ENCODE measurements at regions not wholly inside any gene's neighbourhood (a gene's known extent, or its start where the extent isn't known, plus 50 kb on each side); places are given as distances from the start of the nearest gene placed in this dataset.
"Not testable (repeated sequence)": the region's sequence is repeated elsewhere in the genome, so short reads cannot be mapped to it uniquely, and the experiment has no call there.

DNA sequence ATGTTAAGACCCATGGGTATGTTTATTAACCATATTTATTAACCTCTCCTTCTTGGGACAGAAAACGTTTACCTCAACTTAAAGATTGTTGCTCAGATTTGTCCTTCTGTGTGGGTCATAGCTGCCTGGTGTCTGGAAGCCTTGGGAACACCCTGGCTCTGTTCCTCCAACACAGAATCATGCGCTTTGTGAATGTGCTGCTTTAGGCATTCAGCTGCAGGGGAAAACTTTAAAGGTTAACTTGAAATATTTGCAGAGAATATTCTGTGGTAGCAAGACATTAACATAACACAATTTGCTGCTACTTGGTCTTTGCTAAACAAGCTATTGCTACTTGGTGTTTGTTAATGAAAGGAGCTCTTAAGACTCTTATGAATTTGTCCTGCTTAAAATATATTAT is 50.5 kb upstream of the THOC3 start:
- H3K4me3 ChIP-seq; H3K9me3 ChIP-seq; H3K27me3 ChIP-seq (ENCODE audit: low read depth); H3K4me1 ChIP-seq; DNase-seq (ENCODE audit: low spot score in 2 of 2); H3K36me3 ChIP-seq (replicated peaks); in situ Hi-C loops (cut with MboI; ENCODE audit: low sequenced_read_pairs): not testable (repeated sequence)

DNA sequence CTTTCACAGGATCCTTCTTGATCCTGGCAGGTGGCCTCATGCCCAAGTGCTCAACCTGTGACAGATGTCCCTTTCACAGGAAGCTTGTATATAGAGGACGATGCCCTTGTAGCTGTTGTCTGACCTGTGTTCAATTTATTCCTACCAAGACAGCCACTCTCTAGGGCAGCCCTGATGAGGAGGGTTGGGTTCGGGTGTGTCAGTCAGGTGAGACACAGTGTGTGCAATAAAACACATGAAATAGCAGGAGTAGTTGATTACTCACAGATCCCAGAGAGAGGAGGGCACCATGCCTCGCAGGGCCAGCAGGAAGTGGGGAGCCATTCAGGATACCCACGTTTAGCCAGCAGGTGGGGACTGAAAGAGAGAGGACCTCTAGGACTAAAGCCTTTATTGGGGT is 52.7 kb upstream of the THOC3 start:
- H3K27me3 ChIP-seq (ENCODE audit: low read depth); H3K4me1 ChIP-seq; DNase-seq (ENCODE audit: low spot score in 2 of 2); H3K4me3 ChIP-seq; H3K9me3 ChIP-seq; H3K36me3 ChIP-seq (replicated peaks); in situ Hi-C loops (cut with MboI; ENCODE audit: low sequenced_read_pairs): not testable (repeated sequence)

DNA sequence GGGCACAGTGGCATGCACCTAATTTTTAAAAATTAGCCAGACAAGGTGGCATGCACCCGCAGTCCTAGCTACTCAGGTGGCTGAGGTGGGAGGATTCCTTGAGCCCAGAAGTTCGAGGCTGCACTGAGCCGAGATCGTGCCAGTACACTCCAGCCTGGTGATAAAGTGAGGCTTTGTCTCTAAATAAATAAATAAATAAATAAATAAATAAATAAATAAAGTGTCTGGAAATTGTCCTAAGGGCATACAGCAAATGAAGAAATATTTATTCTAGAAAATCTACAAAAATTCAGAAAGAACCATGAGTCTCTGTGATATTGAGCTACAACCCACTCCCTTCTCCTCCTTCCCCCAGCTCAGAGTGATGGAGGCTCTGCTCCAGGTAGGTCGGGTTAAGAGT is 55.4 kb upstream of the THOC3 start:
- DNase-seq (ENCODE audit: low spot score in 2 of 2); H3K27me3 ChIP-seq (ENCODE audit: low read depth); H3K4me3 ChIP-seq; H3K36me3 ChIP-seq (replicated peaks); in situ Hi-C loops (cut with MboI; ENCODE audit: low sequenced_read_pairs); H3K9me3 ChIP-seq; H3K4me1 ChIP-seq: not testable (repeated sequence)

DNA sequence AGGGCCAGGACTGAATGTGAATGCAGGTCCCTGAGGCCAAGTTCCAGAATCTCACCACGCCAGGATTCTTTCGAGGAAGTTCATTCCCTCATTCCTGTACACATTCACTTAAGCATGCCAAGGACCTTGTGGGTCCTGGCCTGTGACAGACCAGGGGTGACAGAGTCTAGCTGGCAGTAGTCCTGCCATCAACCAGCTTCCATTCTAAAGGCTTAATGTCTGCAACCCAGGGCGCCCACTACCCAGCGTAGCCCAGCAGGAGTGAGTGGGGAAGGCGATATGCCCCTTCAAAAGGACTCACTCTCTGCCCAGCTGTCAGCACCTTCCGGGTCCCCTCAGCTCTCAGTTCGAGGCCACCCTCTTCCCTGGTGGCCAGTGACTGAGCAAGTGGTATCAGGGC is 61.3 kb upstream of the THOC3 start:
- H3K36me3 ChIP-seq (replicated peaks); H3K4me3 ChIP-seq; H3K4me1 ChIP-seq; H3K9me3 ChIP-seq; in situ Hi-C loops (cut with MboI; ENCODE audit: low sequenced_read_pairs); H3K27me3 ChIP-seq (ENCODE audit: low read depth); DNase-seq (ENCODE audit: low spot score in 2 of 2): not testable (repeated sequence)

DNA sequence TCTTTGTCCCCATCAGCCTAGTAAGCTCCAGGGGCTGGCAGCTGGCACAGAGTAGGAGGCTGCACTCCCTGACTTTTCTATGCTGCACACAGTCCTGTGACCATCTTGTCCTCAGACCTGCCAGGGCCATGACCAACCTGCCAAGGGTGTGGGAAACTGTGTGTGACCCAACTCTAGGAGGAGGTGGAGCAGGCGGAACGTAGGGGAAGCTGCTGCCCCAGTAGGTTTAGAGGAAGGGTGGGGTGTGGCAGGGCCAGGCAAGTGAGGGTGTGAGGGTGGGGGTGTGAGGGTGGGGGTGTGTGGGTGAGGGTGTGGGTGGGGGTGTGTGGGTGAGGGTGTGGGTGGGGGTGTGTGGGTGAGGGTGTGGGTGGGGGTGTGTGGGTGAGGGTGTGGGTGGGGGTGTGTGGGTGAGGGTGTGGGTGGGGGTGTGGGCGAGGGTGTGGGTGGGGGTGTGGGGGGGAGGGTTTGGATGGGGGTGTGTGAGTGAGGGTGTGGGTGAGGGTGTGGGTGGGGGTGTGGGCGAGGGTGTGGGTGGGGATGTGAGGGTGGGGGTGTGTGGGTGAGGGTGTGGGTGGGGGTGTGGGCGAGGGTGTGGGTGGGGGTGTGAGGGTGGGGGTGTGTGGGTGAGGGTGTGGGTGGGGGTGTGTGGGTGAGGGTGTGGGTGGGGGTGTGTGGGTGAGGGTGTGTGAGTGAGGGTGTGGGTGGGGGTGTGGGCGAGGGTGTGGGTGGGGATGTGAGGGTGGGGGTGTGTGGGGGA is 62.4 kb upstream of the THOC3 start:
- H3K36me3 ChIP-seq (replicated peaks); H3K9me3 ChIP-seq; in situ Hi-C loops (cut with MboI; ENCODE audit: low sequenced_read_pairs); H3K27me3 ChIP-seq (ENCODE audit: low read depth); H3K4me3 ChIP-seq; DNase-seq (ENCODE audit: low spot score in 2 of 2); H3K4me1 ChIP-seq: not testable (repeated sequence)

DNA sequence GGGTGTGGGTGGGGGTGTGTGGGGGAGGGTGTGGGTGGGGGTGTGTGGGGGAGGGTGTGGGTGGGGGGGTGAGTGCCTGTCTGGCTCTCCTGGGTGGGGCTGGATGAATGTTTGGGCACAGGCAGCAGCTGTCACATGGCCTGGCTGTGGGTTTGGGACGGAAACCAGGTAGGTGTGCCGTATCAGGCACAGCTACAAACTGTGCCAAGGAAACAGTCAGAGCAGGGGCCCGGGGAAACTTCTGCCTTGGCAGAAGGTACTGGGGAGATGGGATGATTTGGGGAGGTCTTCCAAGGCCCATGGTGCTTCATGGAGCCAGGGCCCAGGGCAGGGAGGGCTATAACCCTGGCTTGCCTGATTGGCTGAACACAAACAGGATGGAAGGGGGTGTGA is 63.0 kb upstream of the THOC3 start:
- H3K9me3 ChIP-seq; in situ Hi-C loops (cut with MboI; ENCODE audit: low sequenced_read_pairs); H3K4me1 ChIP-seq; H3K4me3 ChIP-seq; H3K27me3 ChIP-seq (ENCODE audit: low read depth); H3K36me3 ChIP-seq (replicated peaks); DNase-seq (ENCODE audit: low spot score in 2 of 2): not testable (repeated sequence)

DNA sequence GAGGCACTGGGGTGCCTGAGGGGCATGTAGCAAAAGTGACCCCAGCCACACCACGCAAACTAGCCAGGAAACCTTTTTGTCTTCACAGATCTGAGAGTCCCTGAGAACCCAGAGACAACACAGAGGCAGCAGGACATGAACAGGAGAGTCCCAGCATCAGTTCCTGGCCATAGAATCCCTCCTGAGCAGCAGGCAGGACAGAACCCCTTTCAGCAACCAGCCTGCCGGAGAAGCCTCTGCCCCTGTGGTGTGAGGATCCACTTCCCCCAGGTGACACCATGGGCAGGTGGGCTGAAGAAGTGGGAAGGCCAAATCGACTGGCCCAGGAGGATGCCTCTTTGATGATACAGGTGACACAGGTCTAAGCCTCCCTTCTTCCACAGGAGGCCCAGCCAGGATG is 65.1 kb upstream of the THOC3 start:
- H3K36me3 ChIP-seq (replicated peaks); in situ Hi-C loops (cut with MboI; ENCODE audit: low sequenced_read_pairs); H3K4me1 ChIP-seq; H3K9me3 ChIP-seq; H3K4me3 ChIP-seq; DNase-seq (ENCODE audit: low spot score in 2 of 2); H3K27me3 ChIP-seq (ENCODE audit: low read depth): not testable (repeated sequence)

DNA sequence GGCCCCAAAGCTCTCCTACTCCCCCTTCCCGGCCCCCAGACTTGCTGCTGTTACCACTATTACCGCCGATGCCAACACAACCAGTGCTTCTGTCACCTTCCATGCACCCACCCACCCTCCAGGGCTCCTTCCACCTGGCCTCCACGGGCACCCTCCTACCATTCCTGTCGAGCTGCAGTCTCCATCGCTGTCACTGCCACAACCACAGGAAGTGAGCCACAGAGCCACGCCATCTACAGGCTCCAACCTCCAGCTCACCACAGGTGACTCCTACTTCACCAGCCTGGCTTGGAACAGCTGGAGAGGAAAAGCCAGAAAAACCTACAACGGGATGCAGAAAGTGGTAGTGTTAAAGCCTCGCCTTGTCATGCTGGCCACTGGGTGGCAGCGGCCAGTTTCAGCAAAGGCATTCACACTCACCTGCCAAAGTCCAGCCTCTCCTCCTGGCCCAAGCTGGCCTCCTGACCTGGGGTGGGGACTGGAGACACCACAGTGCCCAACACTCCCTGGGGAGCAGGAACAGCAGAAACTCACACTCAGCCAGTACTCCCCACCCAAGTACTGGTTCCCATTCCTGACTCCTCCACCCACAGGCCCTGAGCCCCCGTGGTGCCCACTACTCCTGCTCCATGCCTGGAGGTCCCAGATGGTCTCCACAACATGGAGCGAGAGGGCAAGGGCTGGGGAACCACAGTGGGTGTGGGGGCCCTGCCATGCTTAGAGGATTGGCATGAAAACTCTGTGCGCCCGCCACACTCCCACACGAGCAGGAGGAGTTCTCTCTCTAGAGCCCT is 66.5 kb upstream of the THOC3 start:
- DNase-seq (ENCODE audit: low spot score in 2 of 2): not testable (repeated sequence)

DNA sequence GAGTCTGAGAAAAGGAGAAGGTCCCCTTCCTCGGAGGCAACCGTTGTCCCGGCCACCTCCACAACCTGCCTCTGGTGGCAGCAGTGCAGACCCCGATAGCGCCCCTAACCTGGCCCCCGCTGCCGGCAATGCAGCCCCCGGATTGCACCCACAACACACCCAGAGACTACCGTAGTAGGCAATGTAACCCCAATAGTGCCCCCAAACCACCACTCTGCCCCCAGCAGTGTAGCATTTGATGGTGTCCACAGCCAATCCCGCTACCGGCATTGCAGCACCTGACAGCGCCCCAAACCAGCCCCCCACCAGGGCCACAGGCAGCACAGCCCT is 67.1 kb upstream of the THOC3 start:
- in situ Hi-C loops (cut with MboI; ENCODE audit: low sequenced_read_pairs); H3K4me1 ChIP-seq; H3K9me3 ChIP-seq; H3K36me3 ChIP-seq (replicated peaks); H3K4me3 ChIP-seq; H3K27me3 ChIP-seq (ENCODE audit: low read depth); DNase-seq (ENCODE audit: low spot score in 2 of 2): not testable (repeated sequence)

More for the DNA sequence above, 66.5 kb upstream of the THOC3 start:
- H3K4me1 ChIP-seq; H3K4me3 ChIP-seq; H3K27me3 ChIP-seq (ENCODE audit: low read depth); in situ Hi-C loops (cut with MboI; ENCODE audit: low sequenced_read_pairs); H3K36me3 ChIP-seq (replicated peaks); H3K9me3 ChIP-seq: not testable (repeated sequence)

DNA sequence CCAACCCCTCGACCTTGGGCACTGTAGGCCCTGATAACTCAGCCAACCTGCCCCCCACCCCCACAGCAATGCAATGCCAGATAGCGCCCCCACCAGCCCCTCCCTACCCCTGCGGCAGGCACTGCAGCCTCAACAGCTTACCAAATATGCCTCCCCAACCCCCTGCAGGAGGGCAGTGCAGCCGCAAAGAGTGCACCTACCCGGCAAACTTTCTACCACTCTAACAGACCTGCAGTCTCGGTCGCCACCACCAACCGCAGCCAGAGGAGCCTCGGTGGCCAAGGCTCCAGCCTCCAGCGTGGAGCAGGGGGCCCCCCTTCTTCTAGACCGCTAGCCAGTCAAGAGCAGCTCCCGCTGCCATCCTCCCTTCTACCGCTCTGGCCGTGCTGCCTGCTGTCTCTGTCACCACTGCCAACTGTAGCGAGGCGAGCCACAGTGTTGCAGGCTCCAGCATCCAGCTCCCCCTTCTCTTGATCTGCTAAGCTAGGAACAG is 67.7 kb upstream of the THOC3 start:
- H3K4me3 ChIP-seq; in situ Hi-C loops (cut with MboI; ENCODE audit: low sequenced_read_pairs); DNase-seq (ENCODE audit: low spot score in 2 of 2); H3K36me3 ChIP-seq (replicated peaks); H3K4me1 ChIP-seq; H3K9me3 ChIP-seq; H3K27me3 ChIP-seq (ENCODE audit: low read depth): not testable (repeated sequence)

DNA sequence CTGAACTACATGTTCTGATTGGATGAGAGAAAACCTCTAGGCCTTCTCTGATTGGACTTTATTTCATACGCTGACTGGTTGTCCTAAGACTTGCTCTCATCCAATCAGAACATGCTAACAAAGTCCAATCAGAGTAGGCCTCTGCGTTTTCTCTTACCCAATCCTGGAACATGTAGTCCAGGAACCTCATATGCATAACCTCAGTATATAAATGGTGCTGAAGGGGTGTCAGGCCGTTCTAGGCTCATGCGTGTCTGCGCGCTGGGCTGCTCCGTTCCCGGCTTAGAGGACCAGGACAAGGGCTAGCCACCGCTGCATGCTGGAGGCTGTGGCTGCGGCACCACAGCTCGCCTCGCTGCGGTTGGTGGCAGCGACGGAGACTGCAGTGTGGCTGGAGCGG is 68.3 kb upstream of the THOC3 start:
- in situ Hi-C loops (cut with MboI; ENCODE audit: low sequenced_read_pairs); H3K4me1 ChIP-seq; H3K9me3 ChIP-seq; H3K36me3 ChIP-seq (replicated peaks); DNase-seq (ENCODE audit: low spot score in 2 of 2); H3K27me3 ChIP-seq (ENCODE audit: low read depth); H3K4me3 ChIP-seq: not testable (repeated sequence)

DNA sequence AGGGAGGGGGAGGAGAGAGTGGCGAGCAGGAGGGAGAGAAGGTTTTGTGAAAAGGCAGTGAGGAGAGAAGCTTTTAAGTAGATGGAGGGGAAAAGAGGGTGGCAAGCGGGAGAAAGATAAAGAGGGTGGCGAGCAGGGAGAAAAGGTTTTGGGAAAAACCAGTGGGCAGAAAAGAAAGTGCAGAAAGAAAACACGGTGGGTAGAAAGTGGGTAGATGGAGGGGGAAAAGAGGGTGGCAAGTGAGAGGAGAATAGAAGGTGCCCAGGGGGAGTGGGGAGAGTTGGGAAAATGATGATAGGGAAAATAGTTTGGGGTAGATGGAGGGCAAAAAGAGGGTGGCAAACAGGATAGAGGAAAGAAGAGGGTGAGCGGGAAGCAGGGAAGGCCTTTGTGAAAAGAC is 69.1 kb upstream of the THOC3 start:
- H3K36me3 ChIP-seq (replicated peaks); H3K4me1 ChIP-seq; in situ Hi-C loops (cut with MboI; ENCODE audit: low sequenced_read_pairs); DNase-seq (ENCODE audit: low spot score in 2 of 2); H3K4me3 ChIP-seq; H3K27me3 ChIP-seq (ENCODE audit: low read depth); H3K9me3 ChIP-seq: not testable (repeated sequence)

DNA sequence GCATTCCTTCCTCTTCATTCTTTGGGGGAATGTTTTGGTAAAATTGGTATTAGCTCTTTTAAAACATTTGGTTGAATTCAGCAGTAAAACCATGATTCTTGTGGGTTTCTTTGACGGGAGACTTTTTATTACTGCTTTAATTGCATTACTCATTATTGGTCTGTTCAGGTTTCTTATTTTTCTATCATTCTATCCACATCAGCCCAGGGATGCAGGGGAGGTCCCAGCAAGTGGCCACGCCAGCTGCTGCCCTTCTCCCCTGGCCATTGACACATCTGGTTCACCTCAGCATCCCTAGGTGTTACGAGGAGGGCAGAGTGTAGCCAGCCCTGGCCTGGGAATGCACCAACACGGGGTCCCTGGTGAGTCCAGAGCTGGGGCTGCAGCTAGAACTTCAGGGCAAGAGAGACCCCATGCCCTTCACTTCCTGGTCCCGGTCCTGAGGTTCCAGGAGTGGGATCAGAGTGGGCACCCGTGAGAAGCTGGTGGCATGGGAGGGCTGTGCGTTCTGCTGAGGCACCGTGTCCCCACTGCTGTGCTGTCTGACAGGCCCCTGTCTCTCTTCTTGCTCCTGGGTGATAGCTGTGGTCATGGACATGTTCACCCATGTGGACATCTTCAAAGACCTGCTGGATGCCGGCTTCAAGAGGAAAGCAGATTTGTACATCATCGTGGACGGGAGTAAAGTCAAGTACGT is 72.1 kb upstream of the THOC3 start:
- in situ Hi-C loops (cut with MboI; ENCODE audit: low sequenced_read_pairs): not testable (repeated sequence)

DNA sequence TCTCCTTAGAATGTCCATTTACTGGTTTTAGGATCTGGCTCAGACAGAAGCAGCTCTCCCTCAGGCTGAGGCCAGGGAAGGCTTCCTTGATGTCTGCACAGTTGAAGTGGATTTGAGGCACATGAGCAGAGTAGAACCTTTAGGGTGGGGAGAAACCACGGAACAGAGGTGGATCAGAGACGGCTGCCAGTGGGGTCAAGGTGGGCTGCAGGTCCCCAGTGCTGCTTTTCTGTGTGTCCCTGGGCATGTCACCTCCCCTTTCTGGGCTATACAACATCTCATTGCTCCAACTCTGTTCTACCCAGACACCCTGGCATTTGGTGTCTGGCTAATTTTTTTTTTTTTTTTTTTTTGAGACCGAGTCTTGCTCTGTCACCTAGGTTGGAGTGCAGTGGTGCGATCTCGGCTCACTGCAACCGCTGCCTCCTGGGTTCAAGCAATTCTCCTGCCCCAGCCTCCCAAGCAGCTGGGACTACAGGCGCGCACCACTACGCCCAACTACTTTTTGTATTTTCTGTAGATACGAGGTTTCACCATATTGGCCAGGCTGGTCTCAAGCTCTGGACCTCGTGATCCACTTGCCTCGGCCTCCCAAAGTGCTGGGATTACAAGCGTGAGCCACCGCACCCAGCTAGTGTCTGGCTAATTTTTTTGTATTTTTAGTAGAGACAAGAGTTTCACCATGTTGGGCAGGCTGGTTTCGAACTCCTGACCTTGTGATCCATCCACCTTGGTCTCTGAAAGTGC is 73.3 kb upstream of the THOC3 start:
- H3K4me3 ChIP-seq; DNase-seq (ENCODE audit: low spot score in 2 of 2); H3K27me3 ChIP-seq (ENCODE audit: low read depth); H3K4me1 ChIP-seq; H3K36me3 ChIP-seq (replicated peaks); H3K9me3 ChIP-seq; in situ Hi-C loops (cut with MboI; ENCODE audit: low sequenced_read_pairs): not testable (repeated sequence)

More for the DNA sequence above, 72.1 kb upstream of the THOC3 start:
- H3K27me3 ChIP-seq (ENCODE audit: low read depth); H3K4me1 ChIP-seq; H3K9me3 ChIP-seq; DNase-seq (ENCODE audit: low spot score in 2 of 2); H3K4me3 ChIP-seq; H3K36me3 ChIP-seq (replicated peaks): not testable (repeated sequence)
